HG03520 (cell line): ENCODE measurements at regions not wholly inside any gene's neighbourhood (a gene's known extent, or its start where the extent isn't known, plus 50 kb on each side); places are given as distances from the start of the nearest gene placed in this dataset.
"Not testable (repeated sequence)": the region's sequence is repeated elsewhere in the genome, so short reads cannot be mapped to it uniquely, and the experiment has no call there.

Experiments
- ATAC-seq: cut with Tn5 transposase; IDR thresholded peaks from one replicate; pipeline ENCODE4 v1.9.1; 2021; ENCODE audit warnings: mild to moderate bottlenecking, moderate library complexity; ENCODE audit not compliant: unreplicated experiment

DNA sequence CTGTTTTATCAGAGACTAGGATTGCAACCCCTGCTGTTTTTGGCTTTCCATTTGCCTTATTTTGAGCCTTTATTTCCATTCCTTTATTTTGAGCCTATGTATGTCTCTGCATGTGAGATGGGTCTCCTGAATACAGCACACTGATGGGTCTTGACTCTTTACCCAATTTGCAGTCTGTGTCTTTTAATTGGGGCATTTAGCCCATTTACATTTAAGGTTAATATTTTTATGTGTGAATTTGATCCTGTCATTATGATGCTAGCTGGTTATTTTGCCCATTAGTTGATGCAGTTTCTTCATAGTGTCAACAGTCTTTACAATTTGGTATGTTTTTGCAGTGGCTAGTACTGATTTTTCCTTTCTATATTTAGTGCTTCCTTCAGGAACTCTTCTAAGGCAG, 88.5 kb upstream of the HCCS start:
- not testable (repeated sequence) for ATAC-seq

DNA sequence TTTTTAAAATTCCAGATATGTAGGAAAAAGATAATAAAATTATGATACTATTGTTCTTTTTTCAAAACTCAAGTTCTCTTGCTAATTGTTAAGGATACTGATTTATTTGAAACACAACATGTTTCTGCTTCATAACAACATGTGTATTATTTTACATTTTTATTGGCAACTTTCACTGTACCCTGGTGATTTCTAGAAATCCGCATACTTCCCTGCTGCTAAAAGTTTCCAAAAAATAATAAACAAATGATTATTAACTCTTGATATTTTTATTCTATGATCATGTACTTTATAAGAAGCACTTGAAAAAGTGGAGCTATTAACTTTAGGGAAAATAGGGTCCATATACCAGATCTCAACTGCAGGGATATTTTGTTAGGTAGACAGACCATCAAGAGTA, 71.2 kb upstream of the HCCS start:
- no peak for ATAC-seq

- ATAC-seq = no peak
These were observed 70.7 kb upstream of the HCCS start for GRCh38 chrX:11040405-11040804.

GRCh38 chrX:11040996-11041395, 70.1 kb upstream of the HCCS start:
- no peak for ATAC-seq

DNA sequence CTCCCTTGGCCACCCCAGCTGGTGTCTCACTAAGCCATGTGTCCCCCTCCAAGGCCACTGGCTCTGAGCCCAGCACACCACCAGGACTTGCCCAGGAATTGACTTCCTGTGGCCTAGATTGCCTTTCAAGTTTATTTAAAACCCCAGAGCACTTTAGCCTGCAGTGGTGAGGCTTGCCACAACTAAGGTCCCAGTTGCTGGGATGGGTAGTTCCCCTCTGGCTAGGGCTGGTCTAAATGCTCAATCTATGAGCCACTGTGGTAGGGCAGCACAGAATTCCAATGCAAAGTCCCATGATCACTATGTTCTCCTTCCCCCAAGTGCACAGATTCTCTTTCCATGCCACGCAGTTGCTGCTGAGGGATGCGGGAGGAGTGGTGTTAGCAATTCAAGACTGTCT, 61.1 kb upstream of the HCCS start:
- ATAC-seq = no peak

DNA sequence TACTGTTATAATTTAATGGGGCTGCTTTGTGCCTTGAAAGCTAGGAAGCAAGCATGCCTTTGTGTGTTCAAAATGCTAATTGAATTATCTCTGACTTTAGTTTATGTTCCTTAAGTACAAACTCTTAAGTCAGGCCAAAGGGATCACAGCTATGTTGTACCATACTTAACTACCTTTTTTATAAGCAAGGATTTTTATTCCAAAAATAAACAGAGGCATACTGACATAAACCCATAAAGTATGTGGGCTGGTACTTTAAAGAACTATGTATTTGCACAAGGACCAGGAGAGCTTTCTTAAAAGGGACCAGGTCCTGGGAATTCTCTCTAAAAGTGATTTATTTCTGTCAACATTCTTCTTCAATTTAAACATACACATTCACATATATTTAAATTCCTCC, 57.8 kb upstream of the HCCS start:
- ATAC-seq = no peak

GRCh38 chrX:11056322-11057176, 54.6 kb upstream of the HCCS start:
- no peak for ATAC-seq

GRCh38 chrX:11059933-11060332, 51.2 kb upstream of the HCCS start:
- ATAC-seq = no peak
